Liver (tissue), 8 donors: ENCODE measurements at regions not wholly inside any gene's neighbourhood (a gene's known extent, or its start where the extent isn't known, plus 50 kb on each side); places are given as distances from the start of the nearest gene placed in this dataset.

Source experiments
- DNase-seq: peaks from one replicate; pipeline ENCODE4 v3.0.0-alpha.2; 2017; ENCODE audit warnings: low spot score
- H3K27ac ChIP-seq, 2 donors: one replicate each; pipeline ENCODE4 v1.7.0; 2013; ENCODE audit warnings: inconsistent platforms in 2 of 2, low read length in 2 of 2, control low read depth in 1 of 2, low read depth in 1 of 2, mild to moderate bottlenecking in 1 of 2
- H3K27me3 ChIP-seq, 4 donors: one replicate each; pipeline versions ENCODE4 v1.6.1 to v1.7.0; 2013; ENCODE audit warnings: low read length in 3 of 4, inconsistent platforms in 1 of 4, mild to moderate bottlenecking in 1 of 4, moderate library complexity in 1 of 4; ENCODE audit not compliant: control insufficient read depth in 4 of 4, insufficient read depth in 4 of 4
- H3K36me3 ChIP-seq, 4 donors: one replicate each; pipeline versions ENCODE4 v1.6.1 to v1.7.0; 2013; ENCODE audit warnings: low read length in 3 of 4, mild to moderate bottlenecking in 3 of 4, low read depth in 1 of 4, moderate library complexity in 1 of 4; ENCODE audit not compliant: control insufficient read depth in 4 of 4, insufficient read depth in 3 of 4
- H3K4me1 ChIP-seq, 4 donors: one replicate each; pipeline versions ENCODE4 v1.6.1 to v1.7.0; 2013; ENCODE audit warnings: low read length in 3 of 4, mild to moderate bottlenecking in 3 of 4, moderate library complexity in 1 of 4; ENCODE audit not compliant: control insufficient read depth in 4 of 4, insufficient read depth in 4 of 4
- H3K4me3 ChIP-seq, 3 donors: one replicate each; pipeline versions ENCODE4 v1.6.1 to v1.7.0; 2013; ENCODE audit warnings: low read length in 3 of 3, control low read depth in 1 of 3, low read depth in 1 of 3, mild to moderate bottlenecking in 1 of 3
- H3K9ac ChIP-seq, 2 donors: one replicate each; pipeline ENCODE4 v1.7.0; 2013; ENCODE audit warnings: low read length in 2 of 2, mild to moderate bottlenecking in 2 of 2, moderate library complexity in 2 of 2, control low read depth in 1 of 2, low read depth in 1 of 2
- H3K9me3 ChIP-seq, 4 donors: one replicate each; pipeline versions ENCODE4 v1.6.1 to v1.7.0; 2013; ENCODE audit warnings: low read length in 3 of 4; ENCODE audit not compliant: control insufficient read depth in 4 of 4
- CTCF ChIP-seq: fragments of 150-350 bp; IDR thresholded peaks from 2 replicates; pipeline ENCODE4 v1.5.1; 2017; ENCODE audit warnings: improper control_type of control experiment, low read depth, low read length; ENCODE audit not compliant: missing input control
- HNF4A ChIP-seq, 2 donors: conservative IDR thresholded peaks; 2 replicates each; pipeline ENCODE4 v1.6.1; 2016; ENCODE audit warnings: antibody characterized with exemption in 2 of 2, mild to moderate bottlenecking in 2 of 2
- RAD21 ChIP-seq, 2 donors: IDR thresholded peaks; 2 replicates each; pipeline ENCODE4 v1.6.1; 2016; ENCODE audit warnings: antibody characterized with exemption in 2 of 2, mild to moderate bottlenecking in 2 of 2
- REST ChIP-seq: IDR thresholded peaks from 2 replicates; pipeline ENCODE4 v1.6.1; 2016; ENCODE audit warnings: antibody characterized with exemption, mild to moderate bottlenecking
- RXRA ChIP-seq, 2 donors: IDR thresholded peaks; 2 replicates each; pipeline ENCODE4 v1.6.1; 2017 to 2018; ENCODE audit warnings: antibody characterized with exemption in 2 of 2, mild to moderate bottlenecking in 1 of 2
- TAF1 ChIP-seq: conservative IDR thresholded peaks from 2 replicates; pipeline ENCODE4 v1.6.1; 2016; ENCODE audit warnings: antibody characterized with exemption, mild to moderate bottlenecking
- WGBS: extraction: QIAGEN DNeasy Blood & Tissue Kit; methylation state at CpG from one replicate; pipeline ENCODE4 v1.1.7; 2013; 5-methylcytosine and 5-hydroxymethylcytosine counted together
- donor health status: healthy.
- donor health status: healthy.
- donor health status: healthy.
- donor health status: healthy.
- donor health status: healthy.

- TF ChIP-seq REST (no peak), HNF4A (conservative IDR thresholded peaks at IDR 0.05) (no peak), RXRA (IDR thresholded peaks at IDR 0.05) (no peak)
Measured at GRCh38 chr4:4680758-4681157, 138.9 kb upstream of the STX18 start (continued).

GRCh38 chr4:4680243-4680642 lies 138.4 kb upstream of the STX18 start:
- Histone ChIP-seq H3K4me1 (peaks cover 0 to 10% (median 8%) of the 10 kb centered on the region in 4 donors), H3K27me3 (no peaks in the 10 kb centered on the region), H3K36me3 (no peaks in the 10 kb centered on the region), H3K27ac (no peak overlapping the region), H3K9ac (no peak overlapping the region), H3K4me3 (no peak overlapping the region), H3K9me3 (no peaks in the 10 kb centered on the region)
- no peak for DNase-seq
- 97% methylated on average over 4 of the region's 4 CpGs for WGBS
- TF ChIP-seq TAF1: no peak

GRCh38 chr4:4677556-4678522 lies 136.0 kb upstream of the STX18 start:
- Histone ChIP-seq H3K4me1 (peaks cover 0 to 10% (median 8%) of the 10 kb centered on the region in 4 donors), H3K27me3 (no peaks in the 10 kb centered on the region), H3K4me3 (no peak overlapping the region), H3K27ac (no peak overlapping the region), H3K9ac (no peak overlapping the region), H3K36me3 (no peaks in the 10 kb centered on the region), H3K9me3 (no peaks in the 10 kb centered on the region)
- no peak for DNase-seq
- 70% methylated on average over 23 of the region's 23 CpGs for WGBS
- peak; percentile 18 for TF ChIP-seq CTCF
- TF ChIP-seq RAD21 (IDR thresholded peaks at IDR 0.05): peak in 1 of 2 donors; percentile 14
- no peak for TF ChIP-seq REST
